ENCODE measurements at regions not wholly inside any gene's neighbourhood (a gene's known extent, or its start where the extent isn't known, plus 50 kb on each side); places are given as distances from the start of the nearest gene placed in this dataset.

GRCh38 chr10:105503714-105504113 lies 862.6 kb downstream of the SORCS3 start:
- POLR2A ChIA-PET, result no interaction called here
- H3K36me3 Mint-ChIP-seq (ENCODE audit: low read depth), result no peaks in the 10 kb centered on the region

GRCh38 chr10:105502058-105502457 lies 861.0 kb downstream of the SORCS3 start:
- TF ChIP-seq CTCF (IDR thresholded peaks at IDR 0.05), result no peak
- DNase-seq (no peak), ATAC-seq (no peak)
- H3K27ac Mint-ChIP-seq, result no peak overlapping the region
- POLR2A ChIA-PET, result no interaction called here
- intact Hi-C loops (cut with micrococcal nuclease), result no loop called here
- H3K4me1 Mint-ChIP-seq (ENCODE audit: low read depth), result no peaks in the 10 kb centered on the region
- H3K36me3 Mint-ChIP-seq (ENCODE audit: low read depth), result no peaks in the 10 kb centered on the region
- H3K9me3 Mint-ChIP-seq, result peaks cover 3% of the 10 kb centered on the region
- CTCF ChIA-PET, result interaction anchor here (1.1 kb wide), 1 partner anchor 14 kb away, joined by 4 read pairs; no protein-coding TSS in a partner anchor
- no peak overlapping the region for H3K4me3 Mint-ChIP-seq
- no peaks in the 10 kb centered on the region for H3K27me3 Mint-ChIP-seq

More at GRCh38 chr10:105503714-105504113, 862.6 kb downstream of the SORCS3 start:
- CTCF ChIA-PET, result no interaction called here
- Mint-ChIP-seq H3K27ac (no peak overlapping the region), H3K27me3 (no peaks in the 10 kb centered on the region), H3K4me3 (no peak overlapping the region), H3K4me1 (ENCODE audit: low read depth) (no peaks in the 10 kb centered on the region), H3K9me3 (no peaks in the 10 kb centered on the region)
- DNase-seq, result no peak
- intact Hi-C loops (cut with micrococcal nuclease), result no loop called here
- no peak for TF ChIP-seq CTCF (IDR thresholded peaks at IDR 0.05)
- ATAC-seq, result no peak

DNA sequence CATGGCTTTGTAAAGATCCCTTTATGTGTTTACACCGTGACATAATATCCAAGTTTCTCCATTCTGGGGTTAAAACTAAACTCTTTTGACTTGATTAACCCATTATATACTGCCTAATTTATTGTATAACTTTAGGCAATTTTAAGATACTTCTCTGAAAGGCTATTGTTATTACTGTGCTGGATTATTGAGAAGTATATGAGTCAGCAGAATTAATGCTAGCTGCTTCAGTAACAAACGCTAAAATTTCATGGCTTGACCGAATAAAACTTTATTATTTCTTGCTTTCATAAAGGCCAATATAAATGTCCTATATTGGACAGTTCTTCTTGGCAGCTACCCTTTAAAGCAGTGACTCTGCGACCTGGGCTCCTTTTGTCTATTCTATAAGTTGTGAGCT lies 853.9 kb downstream of the SORCS3 start:
- ATAC-seq, result no peak

DNA sequence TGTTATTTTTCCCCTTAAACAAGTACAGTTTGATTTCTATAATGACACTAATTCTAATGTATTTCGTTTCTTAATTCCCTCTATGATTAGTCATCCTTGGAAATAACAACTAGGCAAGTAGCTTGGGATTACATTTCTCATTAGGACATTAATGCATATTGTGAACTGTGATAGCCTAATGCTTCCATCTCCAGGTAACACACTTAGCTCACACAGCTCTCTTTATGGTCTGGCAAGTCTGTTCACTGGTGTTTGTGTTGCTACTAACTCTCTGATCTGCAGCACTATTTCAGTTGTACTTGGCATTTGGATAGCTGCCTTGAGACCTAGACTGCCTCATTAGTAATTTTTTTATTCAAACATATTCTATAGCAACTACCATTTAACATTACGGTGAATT lies 853.2 kb downstream of the SORCS3 start:
- Mint-ChIP-seq H3K27me3 (no peaks in the 10 kb centered on the region), H3K36me3 (ENCODE audit: low read depth) (no peaks in the 10 kb centered on the region), H3K4me1 (ENCODE audit: low read depth) (no peaks in the 10 kb centered on the region), H3K9me3 (peaks cover 3% of the 10 kb centered on the region), H3K4me3 (no peak overlapping the region), H3K27ac (no peak overlapping the region)
- ChIA-PET POLR2A (no interaction called here), CTCF (no interaction called here)
- intact Hi-C loops (cut with micrococcal nuclease), result no loop called here
- TF ChIP-seq CTCF (IDR thresholded peaks at IDR 0.05), result no peak
- DNase-seq, result no peak
- ATAC-seq, result no peak

More for the DNA sequence above, 853.9 kb downstream of the SORCS3 start:
- DNase-seq, result no peak
- H3K4me1 Mint-ChIP-seq (ENCODE audit: low read depth), result no peaks in the 10 kb centered on the region
- no peak overlapping the region for H3K27ac Mint-ChIP-seq
- peaks cover 3% of the 10 kb centered on the region for H3K9me3 Mint-ChIP-seq
- intact Hi-C loops (cut with micrococcal nuclease), result no loop called here
- no peaks in the 10 kb centered on the region for H3K27me3 Mint-ChIP-seq
- H3K36me3 Mint-ChIP-seq (ENCODE audit: low read depth), result no peaks in the 10 kb centered on the region
- CTCF ChIA-PET, result interaction anchor here (0.6 kb wide), 1 partner anchor 488 kb away, joined by 3 read pairs; no protein-coding TSS in a partner anchor
- no peak overlapping the region for H3K4me3 Mint-ChIP-seq
- POLR2A ChIA-PET, result no interaction called here
- no peak for TF ChIP-seq CTCF (IDR thresholded peaks at IDR 0.05)

- no peak for DNase-seq
- H3K27ac Mint-ChIP-seq, result no peak overlapping the region
- intact Hi-C loops (cut with micrococcal nuclease), result no loop called here
- H3K36me3 Mint-ChIP-seq (ENCODE audit: low read depth), result no peaks in the 10 kb centered on the region
- no peaks in the 10 kb centered on the region for H3K4me1 Mint-ChIP-seq (ENCODE audit: low read depth)
- ChIA-PET POLR2A (no interaction called here), CTCF (interaction anchor here (1.2 kb wide), 1 partner anchor 8 kb away, joined by 3 read pairs; no protein-coding TSS in a partner anchor)
- no peak for ATAC-seq
- no peaks in the 10 kb centered on the region for H3K9me3 Mint-ChIP-seq
- H3K4me3 Mint-ChIP-seq, result no peak overlapping the region
- TF ChIP-seq CTCF (IDR thresholded peaks at IDR 0.05), result no peak
- H3K27me3 Mint-ChIP-seq, result no peaks in the 10 kb centered on the region
Observed at GRCh38 chr10:105473170-105473569, 832.1 kb downstream of the SORCS3 start.
